Neural cell (in vitro differentiated cells): ENCODE measurements at regions not wholly inside any gene's neighbourhood (a gene's known extent, or its start where the extent isn't known, plus 50 kb on each side); places are given as distances from the start of the nearest gene placed in this dataset.

ENCODE experiments used
- CTCF ChIP-seq: fragments of 450-650 bp; IDR thresholded peaks from 2 replicates; pipeline ENCODE4 v1.5.1; 2014; ENCODE audit warnings: antibody characterized with exemption, mild to moderate bottlenecking, moderate library complexity; ENCODE audit not compliant: poor library complexity, severe bottlenecking
- EP300 ChIP-seq: fragments of 450-650 bp; conservative IDR thresholded peaks from 2 replicates; pipeline ENCODE4 v1.6.1; 2014; ENCODE audit warnings: antibody characterized with exemption, mild to moderate bottlenecking, moderate library complexity; ENCODE audit not compliant: poor library complexity, severe bottlenecking
- POLR2AphosphoS5 ChIP-seq: IDR thresholded peaks from 2 replicates; pipeline ENCODE4 v1.6.1; 2012
- REST ChIP-seq: IDR thresholded peaks from 2 replicates; pipeline ENCODE4 v1.6.1; 2012; ENCODE audit warnings: borderline replicate concordance
- TAF1 ChIP-seq: IDR thresholded peaks from 2 replicates; pipeline ENCODE4 v1.6.1; 2012; ENCODE audit warnings: low read depth

- TF ChIP-seq CTCF (no peak), REST (no peak), POLR2AphosphoS5 (no peak), EP300 (no peak), TAF1 (no peak)
These were observed 871.4 kb upstream of the C9orf72 start for GRCh38 chr9:28444637-28445036.
